ENCODE measurements at regions not wholly inside any gene's neighbourhood (a gene's known extent, or its start where the extent isn't known, plus 50 kb on each side); places are given as distances from the start of the nearest gene placed in this dataset.
A peak's percentile ranks its signal among the peaks of the same experiment; 100 is the strongest.

DNA sequence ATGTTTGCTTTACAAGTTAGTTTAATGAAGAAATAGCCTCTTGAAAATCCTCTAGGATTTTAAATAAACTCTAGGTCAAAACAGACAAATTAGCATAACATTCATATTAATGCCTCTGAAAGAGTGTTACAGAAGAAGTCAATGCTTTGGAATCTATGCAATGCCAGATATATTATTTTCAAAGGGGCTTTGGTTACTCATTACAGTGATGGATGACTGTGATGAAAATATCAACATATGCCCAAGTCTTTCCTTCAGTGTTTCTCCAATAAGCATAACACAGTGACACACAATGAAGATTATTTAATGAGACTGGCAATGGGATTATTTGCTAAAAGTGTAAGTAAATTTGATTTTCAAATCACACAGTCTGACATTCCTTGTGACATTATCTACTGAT, 1247.2 kb downstream of the ROBO2 start:
- no peaks in the 10 kb centered on the region for H3K9me3 ChIP-seq
- no peaks in the 10 kb centered on the region for H3K36me3 ChIP-seq
- no peaks in the 10 kb centered on the region for H3K4me1 ChIP-seq
- ATAC-seq (ENCODE audit: low FRiP score in 2 of 2): no peak
- no peak overlapping the region for H3K4me3 ChIP-seq
- no peaks in the 10 kb centered on the region for H3K27me3 ChIP-seq
- H3K27ac ChIP-seq: no peak overlapping the region
- TF ChIP-seq, protein P1, sequence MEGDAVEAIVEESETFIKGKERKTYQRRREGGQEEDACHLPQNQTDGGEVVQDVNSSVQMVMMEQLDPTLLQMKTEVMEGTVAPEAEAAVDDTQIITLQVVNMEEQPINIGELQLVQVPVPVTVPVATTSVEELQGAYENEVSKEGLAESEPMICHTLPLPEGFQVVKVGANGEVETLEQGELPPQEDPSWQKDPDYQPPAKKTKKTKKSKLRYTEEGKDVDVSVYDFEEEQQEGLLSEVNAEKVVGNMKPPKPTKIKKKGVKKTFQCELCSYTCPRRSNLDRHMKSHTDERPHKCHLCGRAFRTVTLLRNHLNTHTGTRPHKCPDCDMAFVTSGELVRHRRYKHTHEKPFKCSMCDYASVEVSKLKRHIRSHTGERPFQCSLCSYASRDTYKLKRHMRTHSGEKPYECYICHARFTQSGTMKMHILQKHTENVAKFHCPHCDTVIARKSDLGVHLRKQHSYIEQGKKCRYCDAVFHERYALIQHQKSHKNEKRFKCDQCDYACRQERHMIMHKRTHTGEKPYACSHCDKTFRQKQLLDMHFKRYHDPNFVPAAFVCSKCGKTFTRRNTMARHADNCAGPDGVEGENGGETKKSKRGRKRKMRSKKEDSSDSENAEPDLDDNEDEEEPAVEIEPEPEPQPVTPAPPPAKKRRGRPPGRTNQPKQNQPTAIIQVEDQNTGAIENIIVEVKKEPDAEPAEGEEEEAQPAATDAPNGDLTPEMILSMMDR (IDR thresholded peaks at IDR 0.05): no peak
- no peak for TF ChIP-seq EP300 (IDR thresholded peaks at IDR 0.05)
- TF ChIP-seq POLR2A (IDR thresholded peaks at IDR 0.05): no peak
- no peak for TF ChIP-seq POLR2AphosphoS5 (IDR thresholded peaks at IDR 0.05)
- DNase-seq: no peak

DNA sequence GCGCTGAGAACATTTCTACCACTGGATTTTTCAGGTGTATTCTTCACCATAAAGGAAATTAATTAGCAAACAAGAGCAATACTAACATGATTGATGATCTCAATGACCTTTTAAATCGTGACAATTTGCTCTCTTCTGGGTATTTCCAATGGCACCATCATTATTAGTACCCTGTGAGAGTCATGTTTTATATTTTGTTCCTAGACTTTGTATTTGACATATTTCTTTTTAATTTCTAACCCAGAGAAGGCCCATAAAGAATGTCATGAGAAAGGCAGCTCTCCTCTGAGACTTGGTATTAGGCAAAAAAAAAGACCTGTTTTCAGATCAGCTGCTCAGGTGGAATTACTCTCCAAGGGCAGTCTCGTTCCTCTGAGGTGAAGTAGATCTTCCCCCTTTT, 1253.4 kb downstream of the ROBO2 start:
- WGBS, 2 donors: 78 to 79% methylated on average over 3 of the region's 3 CpGs

GRCh38 chr3:78304115-78304514, 1264.2 kb downstream of the ROBO2 start:
- Histone ChIP-seq H3K36me3 (no peaks in the 10 kb centered on the region), H3K4me3 (no peak overlapping the region), H3K27ac (no peak overlapping the region), H3K9me3 (no peaks in the 10 kb centered on the region), H3K27me3 (no peaks in the 10 kb centered on the region), H3K4me1 (no peaks in the 10 kb centered on the region)
- DNase-seq: no peak
- 83 to 91% methylated on average over 2 of the region's 2 CpGs for WGBS, 2 donors
- TF ChIP-seq EP300 (IDR thresholded peaks at IDR 0.05) (no peak), POLR2AphosphoS5 (IDR thresholded peaks at IDR 0.05) (no peak), POLR2A (IDR thresholded peaks at IDR 0.05) (no peak)
- ATAC-seq (ENCODE audit: low FRiP score in 2 of 2): no peak

More for the DNA sequence above, 1253.4 kb downstream of the ROBO2 start:
- H3K27me3 ChIP-seq: no peaks in the 10 kb centered on the region
- ATAC-seq (ENCODE audit: low FRiP score in 2 of 2): no peak
- H3K9me3 ChIP-seq: no peaks in the 10 kb centered on the region
- no peak for DNase-seq
- no peak overlapping the region for H3K27ac ChIP-seq
- TF ChIP-seq, protein P1 (IDR thresholded peaks at IDR 0.05): no peak
- TF ChIP-seq EP300 (IDR thresholded peaks at IDR 0.05): no peak
- no peaks in the 10 kb centered on the region for H3K36me3 ChIP-seq
- H3K4me1 ChIP-seq: no peaks in the 10 kb centered on the region
- no peak overlapping the region for H3K4me3 ChIP-seq

- no peaks in the 10 kb centered on the region for H3K36me3 ChIP-seq
- H3K4me1 ChIP-seq: no peaks in the 10 kb centered on the region
- no peak overlapping the region for H3K27ac ChIP-seq
- H3K4me3 ChIP-seq: no peak overlapping the region
- H3K27me3 ChIP-seq: no peaks in the 10 kb centered on the region
- DNase-seq: no peak
- H3K9me3 ChIP-seq: no peaks in the 10 kb centered on the region
- TF ChIP-seq EP300 (IDR thresholded peaks at IDR 0.05): no peak
- TF ChIP-seq, protein P1 (IDR thresholded peaks at IDR 0.05): no peak
- ATAC-seq (ENCODE audit: low FRiP score in 2 of 2): no peak
- WGBS, 2 donors: 84 to 86% methylated on average over 2 of the region's 2 CpGs
Measured at GRCh38 chr3:78312851-78313250, 1273.0 kb downstream of the ROBO2 start.

DNA sequence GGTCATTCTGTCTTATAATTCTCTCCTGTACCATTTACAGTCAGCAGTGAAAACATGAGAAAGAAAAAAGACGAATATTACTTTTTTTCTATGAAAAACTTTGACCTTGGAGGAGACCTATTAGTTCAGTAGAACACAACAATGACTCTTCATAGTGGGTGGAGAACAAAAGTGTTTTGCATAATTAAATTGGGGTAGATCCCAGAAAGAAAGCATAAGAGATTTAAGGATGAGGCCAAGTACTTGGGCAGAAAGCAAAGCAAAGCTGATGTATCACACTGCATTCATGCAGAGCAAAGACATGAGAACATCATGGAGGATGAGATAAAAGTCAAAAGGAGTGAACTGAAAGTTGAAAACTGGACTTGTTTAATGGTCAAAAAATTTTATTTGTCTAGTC, 1273.4 kb downstream of the ROBO2 start:
- TF ChIP-seq POLR2A (IDR thresholded peaks at IDR 0.05): no peak
- no peak for TF ChIP-seq EP300 (IDR thresholded peaks at IDR 0.05)
- TF ChIP-seq, protein P1 (IDR thresholded peaks at IDR 0.05): no peak
- no peak for TF ChIP-seq POLR2AphosphoS5 (IDR thresholded peaks at IDR 0.05)
- no peaks in the 10 kb centered on the region for H3K9me3 ChIP-seq
- H3K27me3 ChIP-seq: no peaks in the 10 kb centered on the region
- H3K4me1 ChIP-seq: no peaks in the 10 kb centered on the region
- H3K4me3 ChIP-seq: no peak overlapping the region
- ATAC-seq (ENCODE audit: low FRiP score in 2 of 2) (peak in 1 of 2 donors; percentile 24), DNase-seq (no peak)
- 72 to 85% methylated on average over 1 of the region's 1 CpG for WGBS, 2 donors
- no peaks in the 10 kb centered on the region for H3K36me3 ChIP-seq
- no peak overlapping the region for H3K27ac ChIP-seq

Data from upper lobe of left lung (tissue), 6 donors.